ENCODE measurements at regions not wholly inside any gene's neighbourhood (a gene's known extent, or its start where the extent isn't known, plus 50 kb on each side); places are given as distances from the start of the nearest gene placed in this dataset.
"Not testable (repeated sequence)": the region's sequence is repeated elsewhere in the genome, so short reads cannot be mapped to it uniquely, and the experiment has no call there.

DNA sequence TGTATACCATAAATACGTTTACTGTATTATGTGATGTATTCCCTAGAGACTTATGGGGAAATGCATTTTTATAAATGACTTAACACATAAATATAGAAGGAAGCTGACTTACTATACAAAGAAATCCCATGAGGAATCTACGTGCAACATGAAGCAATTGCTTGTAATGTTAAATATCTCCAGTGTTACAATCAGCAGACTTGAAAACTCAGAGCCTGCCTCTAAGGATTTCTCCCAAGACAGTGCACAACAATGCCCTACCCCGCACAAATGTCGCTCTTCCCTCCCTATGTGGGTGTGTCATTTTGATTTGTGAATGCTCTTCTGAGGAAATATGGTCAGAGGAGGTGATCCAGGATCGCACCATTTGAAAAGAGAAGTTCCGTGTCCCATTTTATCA lies 629.0 kb downstream of the NR2F2 start:
- DNase-seq: no peak

DNA sequence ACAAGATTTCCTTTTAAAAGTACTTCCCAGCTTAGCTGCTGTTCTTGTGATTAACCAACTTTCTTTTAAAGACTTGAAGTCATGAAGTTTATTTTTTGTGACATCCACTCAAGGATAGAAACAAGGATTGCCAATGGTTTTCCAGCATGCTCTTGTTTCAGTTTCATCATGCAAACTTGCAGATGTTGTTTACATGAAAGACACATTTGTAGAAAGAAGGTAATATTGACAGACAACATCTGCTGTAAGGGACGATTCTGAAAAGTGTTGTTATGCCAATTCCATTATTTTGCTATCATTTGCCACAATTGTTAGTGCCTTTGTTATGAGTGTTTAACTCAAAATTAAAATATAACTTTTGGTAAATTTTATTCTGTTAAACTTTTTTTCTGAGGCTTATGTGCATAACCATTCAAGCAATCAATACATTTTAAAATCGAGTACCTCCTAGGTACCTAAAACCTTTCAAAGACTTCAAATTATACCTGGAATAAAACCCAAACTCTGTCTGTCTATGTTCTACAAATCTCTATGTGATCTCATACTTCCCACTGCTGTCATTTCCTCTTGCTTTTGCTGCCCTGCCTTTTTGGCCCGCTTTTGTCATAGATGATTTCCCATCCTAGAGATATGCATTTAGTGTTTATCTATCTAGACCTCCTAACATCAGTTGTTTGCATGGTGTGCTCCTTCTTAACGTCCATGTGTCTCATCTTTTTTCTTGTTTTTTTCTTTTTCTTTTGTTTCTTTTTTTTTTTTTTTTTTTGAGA lies 630.4 kb downstream of the NR2F2 start:
- no peak for DNase-seq

DNA sequence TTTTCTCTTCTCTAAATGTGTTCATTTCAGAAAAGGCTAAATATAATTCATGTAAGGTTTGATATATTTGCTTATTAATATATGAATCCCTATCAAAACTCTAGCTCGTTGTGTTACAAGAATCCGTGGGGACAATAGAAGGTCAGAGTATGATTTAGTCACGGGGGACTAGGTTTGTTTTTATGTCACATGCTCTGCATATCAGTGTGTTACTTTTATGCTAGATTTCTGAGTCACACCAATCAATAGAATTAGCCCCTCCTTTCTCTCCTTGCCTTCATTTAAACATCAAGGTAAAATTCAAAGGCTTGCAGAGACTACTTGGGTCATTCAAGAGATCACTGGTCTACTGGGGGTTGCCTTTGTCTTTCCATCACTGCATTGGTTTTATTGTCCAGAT lies 636.1 kb downstream of the NR2F2 start:
- no peak for DNase-seq

DNA sequence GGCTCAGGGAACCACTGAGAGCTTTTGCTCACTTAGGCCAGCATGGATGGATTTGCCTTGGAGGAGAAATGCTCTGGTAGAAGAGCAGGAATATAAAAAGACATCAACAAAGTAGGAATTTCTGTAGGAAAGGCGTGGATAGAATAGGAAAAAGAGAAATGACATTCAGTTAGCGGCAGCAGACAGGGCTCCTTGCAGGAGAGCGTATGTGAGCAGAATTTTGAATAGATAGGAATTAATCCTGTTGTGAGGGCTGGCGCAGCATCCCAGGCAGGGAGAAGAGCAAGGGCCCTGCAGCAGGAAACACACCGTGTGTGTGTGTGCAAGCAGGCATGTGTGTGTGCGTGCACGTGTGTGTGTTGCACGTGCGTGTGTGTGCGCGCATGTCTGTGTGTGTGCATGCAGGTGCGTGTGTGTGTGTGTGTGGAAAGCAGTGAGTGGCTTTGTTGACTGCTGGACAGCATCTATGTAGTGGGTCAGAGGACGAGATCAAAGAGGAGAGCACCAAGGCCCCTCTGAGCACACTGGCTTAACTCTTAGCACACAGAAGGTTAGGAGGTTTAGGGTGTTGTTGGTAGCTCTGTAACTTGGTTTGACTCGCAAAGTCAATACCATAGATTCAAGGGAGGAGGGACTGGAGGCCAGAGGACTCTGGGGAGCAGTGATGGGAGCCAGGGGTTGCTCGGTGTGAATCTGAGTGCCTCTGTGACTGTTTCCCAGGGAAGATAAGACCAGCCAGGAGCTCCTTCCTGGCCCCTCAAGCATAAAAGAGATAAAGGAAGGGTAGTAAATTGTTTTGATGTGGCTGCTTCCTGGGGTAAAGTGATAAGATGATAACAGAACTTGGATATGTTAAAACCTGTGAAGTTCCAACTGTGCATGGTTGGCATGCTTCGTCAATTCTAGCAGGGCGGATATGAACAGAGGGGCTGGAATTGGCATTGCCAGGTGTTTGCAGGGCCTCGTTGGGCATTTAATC lies 639.5 kb downstream of the NR2F2 start:
- DNase-seq: no peak

DNA sequence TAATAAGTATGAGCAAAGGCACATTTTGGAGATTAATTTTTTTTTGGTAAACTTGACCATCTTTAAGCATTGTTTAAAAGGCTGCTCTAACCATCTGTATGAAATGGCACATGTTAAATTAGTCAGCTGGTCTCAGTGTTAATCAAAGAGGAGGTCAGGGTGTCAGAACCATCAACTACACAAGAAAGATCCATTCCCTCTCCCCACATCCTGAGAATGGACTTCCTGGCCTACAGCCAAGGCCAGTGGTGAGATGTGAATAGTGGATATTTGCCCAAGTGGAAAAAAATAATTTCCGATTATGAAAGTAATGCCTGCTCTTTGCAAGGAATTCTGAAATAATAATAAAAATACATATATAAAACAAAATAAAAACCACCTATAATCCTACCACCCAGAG lies 641.7 kb downstream of the NR2F2 start:
- DNase-seq: no peak

DNA sequence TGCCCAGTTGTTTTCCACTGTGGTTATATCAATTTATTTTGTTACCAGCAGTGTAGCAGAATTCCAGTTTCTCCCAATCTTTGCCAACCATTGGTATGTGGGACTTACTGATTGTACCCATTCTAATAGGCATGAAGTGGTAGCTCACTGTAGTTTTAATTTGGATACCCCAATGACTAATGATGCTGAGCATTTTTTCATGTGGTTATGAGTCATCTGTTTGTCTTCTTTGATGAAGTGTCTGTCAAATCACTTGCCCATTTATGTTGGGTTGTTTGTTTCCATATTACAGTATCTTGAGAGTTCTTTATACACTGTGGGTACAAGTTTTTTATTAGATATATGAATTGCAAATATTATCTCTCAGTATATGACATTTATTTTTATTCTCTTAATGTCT lies 644.3 kb downstream of the NR2F2 start:
- no peak for DNase-seq

DNA sequence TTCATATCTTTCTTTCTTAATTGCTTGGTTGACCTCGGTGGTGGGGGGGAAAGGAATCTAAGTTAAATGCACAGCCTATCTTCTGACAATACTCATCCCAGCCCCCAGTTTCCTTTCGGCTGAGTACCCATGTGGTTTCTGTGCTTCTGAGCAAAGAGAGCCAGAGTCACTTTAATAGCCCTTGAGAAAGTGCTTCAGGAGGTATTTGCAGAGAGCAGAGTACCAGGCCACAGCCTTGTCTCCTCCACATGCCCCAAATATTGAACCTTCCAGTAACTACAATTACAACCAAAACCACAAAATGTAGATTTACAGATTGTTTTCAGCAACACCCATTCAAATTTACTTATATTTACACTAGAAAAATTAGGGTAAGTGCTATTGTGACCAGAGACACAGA lies 647.4 kb downstream of the NR2F2 start:
- DNase-seq: no peak

DNA sequence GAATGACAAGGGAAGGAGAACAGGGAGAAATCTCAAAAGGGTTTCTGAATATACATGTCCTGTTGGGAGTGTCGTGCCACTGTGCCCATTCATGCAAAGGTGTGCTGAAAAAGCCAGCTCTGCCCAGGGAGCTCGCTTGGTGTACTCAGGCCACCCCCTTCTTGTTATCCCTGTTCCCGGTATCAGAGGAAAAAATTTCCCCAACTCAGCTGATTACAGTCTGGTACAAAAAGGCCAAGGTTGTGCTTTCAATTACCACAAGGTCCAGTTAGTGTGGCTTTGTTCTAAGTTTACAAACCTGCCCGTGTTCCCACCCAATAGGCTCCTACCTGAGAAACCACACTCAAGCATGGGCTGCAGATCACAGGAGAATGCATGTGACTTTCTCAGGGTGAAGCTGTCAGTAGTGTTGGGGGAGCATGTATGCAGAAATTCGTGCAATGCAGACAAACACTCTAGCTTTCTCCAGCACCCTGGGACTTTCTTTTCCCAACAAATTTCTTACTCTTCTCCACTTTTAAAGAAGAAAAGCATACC lies 648.5 kb downstream of the NR2F2 start:
- no peak for DNase-seq

DNA sequence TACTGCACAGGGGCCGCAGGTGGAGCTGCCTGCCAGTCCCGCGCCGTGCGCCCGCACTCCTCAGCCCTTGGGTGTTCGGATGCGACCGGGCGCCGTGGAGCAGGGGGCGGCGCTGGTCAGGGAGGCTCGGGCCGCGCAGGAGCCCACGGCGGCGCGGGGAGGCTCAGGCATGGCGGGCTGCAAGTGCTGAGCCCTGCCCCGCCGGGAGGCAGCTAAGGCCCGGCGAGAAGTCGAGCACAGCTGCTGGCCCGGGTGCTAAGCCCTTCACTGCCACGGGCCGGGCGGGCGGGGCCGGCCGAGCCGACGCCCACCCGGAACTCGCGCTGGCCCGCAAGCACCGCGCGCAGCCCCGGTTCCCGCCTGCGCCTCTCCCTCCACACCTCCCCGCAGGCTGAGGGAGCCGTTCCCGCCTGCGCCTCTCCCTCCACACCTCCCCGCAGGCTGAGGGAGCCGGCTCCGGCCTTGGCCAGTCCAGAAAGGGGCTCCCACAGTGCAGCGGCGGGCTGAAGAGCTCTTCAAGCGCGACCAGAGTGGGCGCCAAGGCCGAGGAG lies 653.7 kb downstream of the NR2F2 start:
- DNase-seq: not testable (repeated sequence)

DNA sequence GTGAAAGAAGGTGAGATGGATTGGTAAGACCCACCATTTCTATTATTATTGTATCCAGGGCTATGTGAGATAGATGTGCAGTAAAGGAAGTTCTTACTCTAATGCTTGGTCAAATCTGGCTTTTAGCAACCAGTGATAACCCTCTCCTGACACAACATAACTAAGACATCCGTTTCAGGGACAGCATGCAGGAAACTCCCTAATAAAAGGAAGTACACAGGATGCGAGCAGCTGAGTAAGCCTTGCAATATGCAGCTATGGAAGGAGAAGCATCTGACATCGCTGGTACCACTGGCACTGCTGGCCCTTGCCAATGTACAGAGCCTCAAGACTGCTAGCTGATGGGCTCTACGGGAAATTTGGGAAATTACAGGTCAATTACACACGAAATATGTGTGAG lies 662.3 kb downstream of the NR2F2 start:
- no peak for DNase-seq

DNA sequence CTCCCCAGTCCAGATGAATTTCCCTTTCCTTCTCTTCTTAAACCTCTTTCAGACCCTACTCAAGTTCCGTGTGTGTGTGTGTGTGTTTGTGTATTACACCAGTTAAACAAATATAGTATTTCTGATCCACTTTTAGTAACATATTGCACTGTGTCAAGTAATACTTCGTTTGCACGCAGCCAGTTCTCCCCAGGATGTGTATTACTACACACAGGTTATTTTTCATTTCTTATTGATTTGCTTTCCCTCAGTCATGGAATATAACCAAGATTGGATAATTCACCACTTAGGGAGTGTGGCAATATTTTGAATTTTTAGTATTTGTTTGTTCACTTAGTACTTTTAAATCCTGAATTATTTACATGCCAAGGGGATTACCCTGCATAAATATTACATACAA lies 667.0 kb downstream of the NR2F2 start:
- no peak for DNase-seq

DNA sequence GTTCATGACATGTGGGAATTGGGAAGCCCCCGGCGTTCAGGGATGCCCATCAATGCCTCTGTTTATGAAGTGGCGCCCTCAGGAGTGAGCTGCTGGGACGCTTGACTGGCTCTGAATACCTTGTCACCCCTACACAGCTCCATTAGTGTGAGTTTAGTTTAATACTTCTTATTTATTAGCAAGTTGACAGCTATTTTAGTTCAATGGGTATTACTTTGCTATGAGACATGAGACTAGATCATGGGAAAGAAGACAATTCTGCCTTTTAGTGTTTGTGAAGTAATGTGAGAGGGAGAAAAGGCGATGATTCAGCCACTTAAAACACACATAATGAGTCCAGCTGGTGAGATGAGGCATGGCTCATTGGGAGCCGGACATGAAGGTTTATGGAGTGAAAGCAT lies 678.5 kb downstream of the NR2F2 start:
- DNase-seq: no peak

DNA sequence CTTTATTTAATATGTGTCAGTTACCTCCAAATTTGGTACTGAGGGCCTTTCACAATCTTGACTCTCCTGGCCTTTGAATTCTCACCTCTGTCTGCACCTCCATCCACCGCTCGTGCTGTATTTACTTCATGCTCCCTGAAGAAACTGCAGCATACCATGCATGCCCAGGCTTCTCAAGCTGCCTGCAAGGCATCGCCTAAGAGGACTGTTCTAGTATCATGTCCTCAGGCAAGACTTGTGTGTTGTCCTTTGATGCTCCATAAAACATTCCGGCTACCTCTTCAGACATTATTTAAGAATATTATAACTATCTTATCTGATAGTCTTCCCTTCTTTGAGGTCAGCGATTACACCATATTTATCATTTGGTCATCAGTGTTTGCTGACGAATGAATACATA lies 682.5 kb downstream of the NR2F2 start:
- no peak for DNase-seq

DNA sequence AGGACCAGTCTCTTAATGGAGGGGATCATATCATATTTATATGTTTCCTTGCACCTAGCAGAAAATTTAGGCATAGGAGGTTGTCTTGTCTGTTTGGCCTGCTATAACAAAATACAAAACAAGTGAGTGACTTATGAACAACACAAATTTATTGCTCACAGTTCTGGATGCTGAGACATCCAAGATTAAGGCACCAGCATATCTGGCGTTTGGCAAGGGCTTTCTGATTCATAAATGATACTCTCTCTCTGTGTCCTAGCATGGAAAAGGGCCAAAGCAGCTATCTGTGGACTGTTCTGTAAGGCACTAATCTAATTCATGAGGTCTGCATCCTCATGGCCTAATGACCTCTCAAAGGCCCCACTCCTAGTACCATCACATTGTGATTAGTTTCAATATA lies 683.0 kb downstream of the NR2F2 start:
- no peak for DNase-seq

DNA sequence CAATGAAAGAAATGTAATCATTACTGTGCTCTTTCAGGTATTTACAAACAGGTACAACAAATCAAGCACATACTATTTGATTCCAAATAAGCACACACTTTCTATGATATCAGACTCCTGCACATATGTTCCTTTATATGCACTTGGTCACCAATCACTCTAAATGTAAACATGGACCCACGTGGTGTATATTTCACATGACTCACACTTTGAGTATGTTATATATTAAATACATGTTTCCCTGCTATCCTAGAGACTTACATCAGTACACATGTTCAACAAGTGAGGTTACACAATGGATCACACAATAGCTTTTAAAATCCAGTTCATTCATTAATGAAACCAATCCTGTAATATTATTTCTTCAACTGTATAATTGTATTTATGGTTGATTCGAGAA lies 683.5 kb downstream of the NR2F2 start:
- no peak for DNase-seq

DNA sequence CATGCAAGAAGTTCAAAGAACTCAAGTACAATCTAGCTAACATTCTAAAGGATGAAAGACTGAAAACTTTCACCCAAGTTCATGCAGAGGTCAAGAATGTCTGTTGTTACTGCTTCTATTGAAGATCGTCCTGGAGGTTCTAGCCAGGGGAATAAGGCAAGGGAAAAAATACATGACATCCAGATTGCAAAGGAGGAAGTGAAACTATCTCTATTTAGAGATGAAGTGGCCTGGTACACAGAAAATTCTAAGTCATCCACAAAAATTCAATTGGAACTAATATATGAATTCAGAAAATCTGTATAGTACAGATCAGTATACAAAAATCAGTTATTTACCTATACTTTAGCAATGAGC lies 693.0 kb downstream of the NR2F2 start:
- no peak for DNase-seq

DNA sequence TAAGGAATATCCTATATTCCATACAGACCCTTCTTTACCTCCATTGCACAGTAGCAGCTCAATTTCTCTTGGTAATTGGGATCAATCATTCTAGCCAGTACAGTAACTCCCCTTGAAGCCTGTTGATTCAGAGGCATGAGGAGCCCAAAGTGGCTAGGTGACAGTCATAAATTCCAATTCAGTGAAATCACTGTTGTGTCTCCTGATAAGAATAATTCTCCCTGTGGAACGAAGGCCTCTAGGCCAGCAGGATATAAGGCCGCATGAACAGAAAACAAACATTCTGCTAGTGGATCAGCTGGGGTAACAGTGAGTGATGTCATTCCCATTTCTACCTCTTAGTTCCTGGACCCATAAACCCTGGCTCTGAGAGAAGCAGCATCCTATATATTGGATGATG lies 696.3 kb downstream of the NR2F2 start:
- no peak for DNase-seq

DNA sequence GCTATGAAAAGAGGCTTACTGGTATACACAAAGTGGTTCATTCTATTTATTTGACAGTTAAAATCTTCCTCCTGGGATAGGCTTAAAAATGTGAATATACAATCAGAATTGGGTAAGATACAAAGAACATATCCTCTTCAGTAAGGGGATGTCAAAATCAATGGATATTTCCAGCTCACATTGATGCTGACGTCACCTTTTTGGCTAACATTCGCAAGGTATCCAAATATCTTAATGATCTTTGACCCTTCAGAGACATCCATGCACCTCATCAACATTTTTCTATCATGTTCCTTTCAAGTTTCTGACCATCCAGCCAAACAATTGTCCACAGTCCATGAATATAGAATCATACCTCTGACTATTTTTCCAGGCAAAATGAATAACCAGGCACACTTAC lies 697.3 kb downstream of the NR2F2 start:
- DNase-seq: no peak

DNA sequence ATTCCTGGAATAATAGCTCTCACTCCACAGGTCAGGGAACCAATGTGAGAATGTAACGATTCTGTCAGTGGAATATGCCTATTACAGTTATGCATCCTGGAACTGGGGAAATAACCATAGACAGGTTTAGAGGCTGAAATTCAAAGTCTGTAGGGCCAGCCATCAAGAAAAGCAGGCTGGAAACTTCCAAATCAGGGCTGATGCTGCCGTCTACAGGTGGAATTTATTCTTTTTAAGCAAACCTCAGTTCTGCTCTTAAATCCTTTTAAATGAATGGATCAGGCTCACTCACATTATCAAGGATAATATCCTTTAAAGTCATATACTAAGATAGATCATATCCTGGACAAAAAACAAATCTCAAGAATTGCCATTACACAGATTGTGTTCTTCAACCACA lies 699.8 kb downstream of the NR2F2 start:
- DNase-seq: no peak

DNA sequence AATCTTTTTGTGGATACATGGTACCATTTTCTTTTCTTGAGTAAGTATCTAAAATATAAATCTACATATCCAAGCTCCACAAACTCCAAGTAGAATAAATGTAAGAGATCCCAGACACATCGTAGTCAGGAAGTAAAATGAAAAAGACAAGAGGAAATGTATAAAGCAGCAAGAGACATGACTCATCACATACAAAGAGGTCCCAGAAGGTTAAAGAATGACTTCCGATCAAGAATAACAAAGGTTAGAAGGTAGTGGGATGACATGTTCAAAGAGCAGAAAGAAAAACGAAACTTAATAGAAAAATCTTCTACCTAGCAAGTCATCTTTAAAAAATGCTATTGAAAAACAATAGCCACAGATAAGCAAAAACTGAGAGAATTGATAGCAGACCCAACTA lies 705.8 kb downstream of the NR2F2 start:
- no peak for DNase-seq

DNA sequence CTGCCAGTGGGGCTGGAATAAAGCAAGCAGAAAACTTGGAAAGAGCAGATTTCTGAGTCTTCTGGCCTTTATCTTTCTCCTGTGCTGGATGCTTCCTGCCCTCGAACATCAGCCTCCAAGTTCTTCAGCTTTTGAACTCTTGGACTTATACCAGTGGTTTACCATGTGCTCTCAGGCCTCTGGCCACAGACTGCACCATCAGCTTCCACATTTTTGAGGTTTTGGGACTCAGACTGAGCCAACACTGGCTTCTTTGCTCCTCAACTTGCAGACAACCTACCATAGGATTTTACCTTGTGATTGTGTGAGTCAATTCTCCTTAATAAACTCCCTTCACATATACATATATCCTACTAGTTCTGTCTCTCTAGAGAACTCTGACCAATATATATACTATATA lies 706.6 kb downstream of the NR2F2 start:
- no peak for DNase-seq

DNA sequence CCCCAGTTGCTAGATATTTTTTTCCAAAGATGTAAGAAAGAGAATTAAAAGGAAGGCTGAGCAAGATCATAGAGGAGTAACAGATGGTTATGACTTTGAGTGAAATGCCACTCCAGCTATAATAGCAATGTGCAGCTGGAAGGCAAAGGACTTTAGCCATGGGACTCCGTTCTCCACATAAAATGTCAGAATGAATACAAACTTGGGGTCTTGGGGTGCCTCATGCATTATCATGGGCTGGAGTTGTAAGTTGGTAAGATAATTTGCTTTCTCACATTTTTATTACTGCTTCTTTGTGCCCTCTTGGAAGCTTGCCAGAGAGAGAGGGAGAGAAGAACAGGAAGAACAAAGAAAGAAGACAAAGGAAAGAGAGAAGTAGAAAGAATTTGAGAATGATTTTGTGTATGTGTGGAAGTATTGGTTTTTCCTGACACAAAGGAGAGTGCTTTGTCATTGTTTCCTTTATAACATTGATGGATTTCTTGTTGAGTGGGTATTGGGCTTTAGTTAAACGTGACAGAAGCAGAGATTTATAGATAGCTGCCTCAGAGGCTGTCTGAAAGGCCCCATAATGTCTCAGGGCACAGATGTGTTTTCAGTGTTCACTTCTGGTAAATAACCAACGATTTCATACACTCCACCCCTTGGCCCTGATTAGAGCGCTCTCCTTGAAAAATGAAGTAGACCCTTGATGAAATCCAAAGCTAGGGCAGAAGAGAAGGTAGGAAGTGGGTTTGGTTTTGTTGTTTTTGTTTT lies 715.3 kb downstream of the NR2F2 start:
- DNase-seq: no peak

DNA sequence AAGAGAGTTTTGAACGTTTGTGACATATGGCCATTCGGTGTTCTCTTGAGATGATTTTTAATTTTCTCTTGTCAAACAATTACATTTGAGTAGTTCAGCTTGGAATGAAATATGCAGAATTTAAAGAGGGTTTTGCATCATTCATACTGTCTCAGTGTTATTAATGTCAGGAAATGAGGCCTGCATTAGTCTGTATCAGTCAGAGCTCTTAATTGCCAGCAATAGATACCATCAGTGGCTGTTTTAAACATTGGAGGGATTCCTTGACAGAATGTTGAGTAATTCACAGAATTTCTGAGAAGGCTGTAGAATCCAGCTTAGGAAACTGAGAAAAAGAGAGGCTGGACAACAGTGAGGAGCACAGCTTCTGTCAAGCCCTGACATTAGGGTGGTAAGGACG lies 722.0 kb downstream of the NR2F2 start:
- DNase-seq: no peak

Data from midbrain (tissue), 1 donor.